ENCODE measurements at regions not wholly inside any gene's neighbourhood (a gene's known extent, or its start where the extent isn't known, plus 50 kb on each side); places are given as distances from the start of the nearest gene placed in this dataset.

- no peaks in the 10 kb centered on the region for H3K79me2 ChIP-seq (ENCODE audit: low read depth)
- DNase-seq: no peak
- no peaks in the 10 kb centered on the region for H4K20me1 ChIP-seq (ENCODE audit: insufficient read depth)
- BruUV-seq (replicated peaks): no TSS peak
- ChIA-PET CTCF (no interaction called here), POLR2A (ENCODE audit: unreplicated experiment) (no interaction called here)
- H3F3A ChIP-seq (ENCODE audit: insufficient read depth, low read depth): no peaks in the 10 kb centered on the region
- no peaks in the 10 kb centered on the region for H3K27me3 ChIP-seq (ENCODE audit: insufficient read depth, low read depth)
- TF ChIP-seq CTCF (conservative IDR thresholded peaks at IDR 0.05): no peak
- no peak for TF ChIP-seq EZH2 (IDR thresholded peaks at IDR 0.05; ENCODE audit: low read depth)
- intact Hi-C loops (cut with micrococcal nuclease; ENCODE audit: unreplicated experiment): no loop called here
- H3K36me3 ChIP-seq (ENCODE audit: low read depth): no peaks in the 10 kb centered on the region
- H3K4me1 ChIP-seq (replicated peaks; ENCODE audit: insufficient read depth): no peaks in the 10 kb centered on the region
- no peak overlapping the region for H2AFZ ChIP-seq
- no peak overlapping the region for H3K4me2 ChIP-seq
- no peak overlapping the region for H3K4me3 ChIP-seq
- no peak overlapping the region for H3K27ac ChIP-seq
- H3K9me3 ChIP-seq (ENCODE audit: insufficient read depth, low read depth): no peaks in the 10 kb centered on the region
- no peaks in the 10 kb centered on the region for H3K9me2 ChIP-seq (ENCODE audit: insufficient read depth)
Measured at GRCh38 chr1:177546346-177546745, 375.6 kb downstream of the BRINP2 start.

DNA sequence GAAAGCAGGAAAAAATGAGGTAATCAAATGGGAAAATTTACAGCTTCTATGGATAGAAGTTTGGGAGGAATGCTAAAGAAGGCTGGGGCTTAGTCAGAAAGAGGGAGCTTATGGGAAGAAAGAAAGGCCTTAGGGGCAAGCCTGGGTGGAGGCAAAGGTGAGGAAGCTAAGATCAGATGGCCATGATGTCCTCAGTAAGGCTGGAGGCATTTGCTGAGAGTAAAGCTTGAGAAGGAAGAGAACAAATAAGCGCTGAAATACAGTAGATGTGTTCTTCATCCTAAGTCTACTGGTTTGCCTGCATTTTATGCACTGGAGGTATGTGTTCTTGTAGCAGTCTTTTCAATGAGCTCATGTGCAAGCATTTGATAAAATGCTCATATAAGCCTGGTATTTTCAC lies 355.4 kb downstream of the BRINP2 start:
- H3K4me2 ChIP-seq: no peak overlapping the region
- no peak overlapping the region for H3K4me3 ChIP-seq
- ChIA-PET CTCF (no interaction called here), POLR2A (ENCODE audit: unreplicated experiment) (no interaction called here)
- no TSS peak for BruUV-seq (replicated peaks)
- no peak overlapping the region for H3K27ac ChIP-seq
- intact Hi-C loops (cut with micrococcal nuclease; ENCODE audit: unreplicated experiment): no loop called here
- H4K20me1 ChIP-seq (ENCODE audit: insufficient read depth): no peaks in the 10 kb centered on the region
- DNase-seq: no peak
- H2AFZ ChIP-seq: no peak overlapping the region
- H3K9me3 ChIP-seq (ENCODE audit: insufficient read depth, low read depth): no peaks in the 10 kb centered on the region
- H3F3A ChIP-seq (ENCODE audit: insufficient read depth, low read depth): no peaks in the 10 kb centered on the region
- no peaks in the 10 kb centered on the region for H3K79me2 ChIP-seq (ENCODE audit: low read depth)
- H3K9me2 ChIP-seq (ENCODE audit: insufficient read depth): no peaks in the 10 kb centered on the region; the same call in 1 of the 2 replicates
- no peaks in the 10 kb centered on the region for H3K27me3 ChIP-seq (ENCODE audit: insufficient read depth, low read depth)
- TF ChIP-seq CTCF (conservative IDR thresholded peaks at IDR 0.05) (no peak), EZH2 (IDR thresholded peaks at IDR 0.05; ENCODE audit: low read depth) (no peak)
- H3K36me3 ChIP-seq (ENCODE audit: low read depth): no peaks in the 10 kb centered on the region
- no peaks in the 10 kb centered on the region for H3K4me1 ChIP-seq (replicated peaks; ENCODE audit: insufficient read depth)

DNA sequence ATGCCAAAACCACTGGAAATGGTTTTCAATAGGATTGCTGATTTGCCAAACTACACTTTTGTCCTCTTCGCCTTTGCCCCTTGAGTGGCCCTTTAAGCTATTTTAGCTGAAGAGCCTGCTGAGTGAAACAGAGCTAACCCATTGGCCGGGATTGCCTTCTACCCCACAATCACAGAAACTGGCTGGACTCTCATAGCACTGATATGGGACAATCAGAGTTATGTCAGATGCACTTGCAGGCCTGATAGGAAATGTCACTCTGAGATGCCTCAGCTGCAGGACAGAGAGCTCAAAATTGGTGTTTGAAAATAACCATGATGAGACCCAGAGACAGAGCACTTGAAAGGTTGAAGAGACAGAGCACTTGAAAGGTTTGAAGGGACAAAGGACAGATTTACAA lies 354.4 kb downstream of the BRINP2 start:
- no peaks in the 10 kb centered on the region for H3K9me3 ChIP-seq (ENCODE audit: insufficient read depth, low read depth)
- intact Hi-C loops (cut with micrococcal nuclease; ENCODE audit: unreplicated experiment): no loop called here
- no peak overlapping the region for H3K4me3 ChIP-seq
- no peaks in the 10 kb centered on the region for H3F3A ChIP-seq (ENCODE audit: insufficient read depth, low read depth)
- CTCF ChIA-PET: no interaction called here
- H3K4me2 ChIP-seq: no peak overlapping the region
- TF ChIP-seq EZH2 (IDR thresholded peaks at IDR 0.05; ENCODE audit: low read depth) (no peak), CTCF (conservative IDR thresholded peaks at IDR 0.05) (no peak)
- POLR2A ChIA-PET (ENCODE audit: unreplicated experiment): no interaction called here
- DNase-seq: no peak
- no peak overlapping the region for H2AFZ ChIP-seq
- BruUV-seq (replicated peaks): no TSS peak
- no peaks in the 10 kb centered on the region for H3K27me3 ChIP-seq (ENCODE audit: insufficient read depth, low read depth)
- H4K20me1 ChIP-seq (ENCODE audit: insufficient read depth): no peaks in the 10 kb centered on the region
- H3K36me3 ChIP-seq (ENCODE audit: low read depth): no peaks in the 10 kb centered on the region
- H3K9me2 ChIP-seq (ENCODE audit: insufficient read depth): no peaks in the 10 kb centered on the region; the same call in 1 of the 2 replicates
- no peaks in the 10 kb centered on the region for H3K4me1 ChIP-seq (replicated peaks; ENCODE audit: insufficient read depth)
- no peak overlapping the region for H3K27ac ChIP-seq
- no peaks in the 10 kb centered on the region for H3K79me2 ChIP-seq (ENCODE audit: low read depth)

Data from PC-9 (cell line).